GM19025 (cell line): ENCODE measurements at regions not wholly inside any gene's neighbourhood (a gene's known extent, or its start where the extent isn't known, plus 50 kb on each side); places are given as distances from the start of the nearest gene placed in this dataset.

Experiments
- ATAC-seq: cut with Tn5 transposase; IDR thresholded peaks from one replicate; pipeline ENCODE4 v1.9.1; 2021; ENCODE audit warnings: mild to moderate bottlenecking, low read depth, moderate library complexity; ENCODE audit not compliant: unreplicated experiment

GRCh38 chr14:61226015-61226654, 55.0 kb downstream of the TMEM30B start:
- ATAC-seq: no peak

GRCh38 chr14:61225344-61225743, 55.8 kb downstream of the TMEM30B start:
- no peak for ATAC-seq

GRCh38 chr14:61223552-61223951, 57.6 kb downstream of the TMEM30B start:
- no peak for ATAC-seq

GRCh38 chr14:61222388-61222787, 58.8 kb downstream of the TMEM30B start:
- ATAC-seq: no peak

GRCh38 chr14:61221906-61222305, 59.2 kb downstream of the TMEM30B start:
- no peak for ATAC-seq

- no peak for ATAC-seq
These were observed 61.5 kb downstream of the TMEM30B start for GRCh38 chr14:61219673-61220072.

- ATAC-seq: no peak
These were observed 61.9 kb downstream of the TMEM30B start for GRCh38 chr14:61219256-61219655.

GRCh38 chr14:61218767-61219166, 62.4 kb downstream of the TMEM30B start:
- no peak for ATAC-seq

- no peak for ATAC-seq
These were observed 63.0 kb downstream of the TMEM30B start for GRCh38 chr14:61218157-61218556.

- no peak for ATAC-seq
These were observed 63.6 kb downstream of the TMEM30B start for GRCh38 chr14:61217516-61217915.

- ATAC-seq: no peak
These were observed 65.7 kb downstream of the TMEM30B start for GRCh38 chr14:61215222-61216020.

GRCh38 chr14:61213920-61214319, 67.2 kb downstream of the TMEM30B start:
- no peak for ATAC-seq

GRCh38 chr14:61213191-61213621, 67.9 kb downstream of the TMEM30B start:
- ATAC-seq: no peak

GRCh38 chr14:61212546-61212945, 68.6 kb downstream of the TMEM30B start:
- no peak for ATAC-seq

GRCh38 chr14:61211476-61212255, 69.5 kb downstream of the TMEM30B start:
- ATAC-seq: no peak

- no peak for ATAC-seq
These were observed 77.9 kb downstream of the TMEM30B start for GRCh38 chr14:61203081-61203753.

GRCh38 chr14:61202124-61202523, 79.0 kb downstream of the TMEM30B start:
- no peak for ATAC-seq

- no peak for ATAC-seq
These were observed 80.0 kb downstream of the TMEM30B start for GRCh38 chr14:61201171-61201570.

- ATAC-seq: no peak
These were observed 83.7 kb downstream of the TMEM30B start for GRCh38 chr14:61197416-61197815.

- ATAC-seq: no peak
These were observed 84.3 kb downstream of the TMEM30B start for GRCh38 chr14:61196792-61197191.

- ATAC-seq: no peak
These were observed 85.1 kb downstream of the TMEM30B start for GRCh38 chr14:61196034-61196433.
